ENCODE measurements at regions not wholly inside any gene's neighbourhood (a gene's known extent, or its start where the extent isn't known, plus 50 kb on each side); places are given as distances from the start of the nearest gene placed in this dataset.

GRCh38 chr18:25423760-25424159 lies 71.8 kb upstream of the ZNF521 start:
- H2AFZ ChIP-seq (ENCODE audit: low read length), result no peak overlapping the region
- no peaks in the 10 kb centered on the region for H4K20me1 ChIP-seq (ENCODE audit: low read length)
- no peak overlapping the region for H3K27ac ChIP-seq (ENCODE audit: low read length)
- no peaks in the 10 kb centered on the region for H3K79me2 ChIP-seq (ENCODE audit: low read length)
- ATAC-seq (no peak), DNase-seq (no peak)
- no peaks in the 10 kb centered on the region for H3F3A ChIP-seq (ENCODE audit: low read length, unreplicated experiment)
- intact Hi-C loops (cut with micrococcal nuclease), result no loop called here
- H3K4me2 ChIP-seq (ENCODE audit: low read length), result no peak overlapping the region
- CTCF ChIA-PET, result no interaction called here
- H3K9me3 ChIP-seq (ENCODE audit: low read length), result no peaks in the 10 kb centered on the region
- H3K4me3 ChIP-seq (ENCODE audit: low read length), result no peak overlapping the region
- no TSS peak for BruUV-seq (replicated peaks)
- H3K27me3 ChIP-seq (ENCODE audit: low read length), result peaks cover 54% of the 10 kb centered on the region
- no peaks in the 10 kb centered on the region for H3K36me3 ChIP-seq (ENCODE audit: low read depth, low read length)
- H3K9me2 ChIP-seq (replicated peaks; ENCODE audit: low read length), result no peaks in the 10 kb centered on the region
- no peaks in the 10 kb centered on the region for H3K4me1 ChIP-seq (ENCODE audit: insufficient read depth, low read length)
- H3K9ac ChIP-seq (ENCODE audit: low read length), result no peak overlapping the region
- TF ChIP-seq EZH2phosphoT487 (IDR thresholded peaks at IDR 0.05; ENCODE audit: borderline replicate concordance, low read length), result no peak
- no peak for TF ChIP-seq EZH2 (IDR thresholded peaks at IDR 0.05; ENCODE audit: low read length, unreplicated experiment)
- TF ChIP-seq CTCF (conservative IDR thresholded peaks at IDR 0.05; ENCODE audit: low read depth, low read length), result no peak
- POLR2A ChIA-PET (ENCODE audit: unreplicated experiment), result no interaction called here

- no TSS peak for BruUV-seq (replicated peaks)
- Histone ChIP-seq H3K27ac (ENCODE audit: low read length) (no peak overlapping the region), H3K79me2 (ENCODE audit: low read length) (no peaks in the 10 kb centered on the region), H3K9me2 (replicated peaks; ENCODE audit: low read length) (no peaks in the 10 kb centered on the region), H3K9ac (ENCODE audit: low read length) (no peak overlapping the region), H4K20me1 (ENCODE audit: low read length) (no peaks in the 10 kb centered on the region), H3K4me1 (ENCODE audit: insufficient read depth, low read length) (no peaks in the 10 kb centered on the region), H3F3A (ENCODE audit: low read length, unreplicated experiment) (no peaks in the 10 kb centered on the region), H3K4me3 (ENCODE audit: low read length) (no peak overlapping the region), H3K27me3 (ENCODE audit: low read length) (peaks cover 59% of the 10 kb centered on the region), H3K4me2 (ENCODE audit: low read length) (no peak overlapping the region), H3K36me3 (ENCODE audit: low read depth, low read length) (no peaks in the 10 kb centered on the region), H3K9me3 (ENCODE audit: low read length) (no peaks in the 10 kb centered on the region), H2AFZ (ENCODE audit: low read length) (no peak overlapping the region)
- no peak for ATAC-seq
- ChIA-PET CTCF (no interaction called here), POLR2A (ENCODE audit: unreplicated experiment) (no interaction called here)
- intact Hi-C loops (cut with micrococcal nuclease), result no loop called here
- no peak for DNase-seq
- TF ChIP-seq EZH2phosphoT487 (IDR thresholded peaks at IDR 0.05; ENCODE audit: borderline replicate concordance, low read length), result no peak
- no peak for TF ChIP-seq CTCF (conservative IDR thresholded peaks at IDR 0.05; ENCODE audit: low read depth, low read length)
- no peak for TF ChIP-seq EZH2 (IDR thresholded peaks at IDR 0.05; ENCODE audit: low read length, unreplicated experiment)
Measured at GRCh38 chr18:25423267-25423666, 71.3 kb upstream of the ZNF521 start.

GRCh38 chr18:25422230-25422629 lies 70.3 kb upstream of the ZNF521 start:
- ChIA-PET CTCF (no interaction called here), POLR2A (ENCODE audit: unreplicated experiment) (no interaction called here)
- Histone ChIP-seq H4K20me1 (ENCODE audit: low read length) (no peaks in the 10 kb centered on the region), H3K9me3 (ENCODE audit: low read length) (no peaks in the 10 kb centered on the region), H3K27ac (ENCODE audit: low read length) (no peak overlapping the region), H3K36me3 (ENCODE audit: low read depth, low read length) (no peaks in the 10 kb centered on the region), H3K4me3 (ENCODE audit: low read length) (no peak overlapping the region), H3K27me3 (ENCODE audit: low read length) (peaks cover 69% of the 10 kb centered on the region), H2AFZ (ENCODE audit: low read length) (no peak overlapping the region), H3F3A (ENCODE audit: low read length, unreplicated experiment) (no peaks in the 10 kb centered on the region), H3K9ac (ENCODE audit: low read length) (no peak overlapping the region), H3K4me2 (ENCODE audit: low read length) (no peak overlapping the region), H3K9me2 (replicated peaks; ENCODE audit: low read length) (no peaks in the 10 kb centered on the region), H3K79me2 (ENCODE audit: low read length) (no peaks in the 10 kb centered on the region), H3K4me1 (ENCODE audit: insufficient read depth, low read length) (no peaks in the 10 kb centered on the region)
- BruUV-seq (replicated peaks), result no TSS peak
- no peak for ATAC-seq
- intact Hi-C loops (cut with micrococcal nuclease), result no loop called here
- no peak for DNase-seq
- no peak for TF ChIP-seq CTCF (conservative IDR thresholded peaks at IDR 0.05; ENCODE audit: low read depth, low read length)
- TF ChIP-seq EZH2phosphoT487 (IDR thresholded peaks at IDR 0.05; ENCODE audit: borderline replicate concordance, low read length), result no peak
- TF ChIP-seq EZH2 (IDR thresholded peaks at IDR 0.05; ENCODE audit: low read length, unreplicated experiment), result no peak
